ENCODE measurements at regions not wholly inside any gene's neighbourhood (a gene's known extent, or its start where the extent isn't known, plus 50 kb on each side); places are given as distances from the start of the nearest gene placed in this dataset.

GRCh38 chr6:132244744-132245143 is 156.5 kb downstream of the MOXD1 start:
- Histone ChIP-seq H3K27ac (no peak overlapping the region), H3K4me3 (no peak overlapping the region)

GRCh38 chr6:132236744-132237143 is 164.5 kb downstream of the MOXD1 start:
- no peak overlapping the region for H3K27ac ChIP-seq
- H3K4me3 ChIP-seq: no peak overlapping the region

- H3K4me3 ChIP-seq: no peak overlapping the region
- H3K27ac ChIP-seq: no peak overlapping the region
These were observed 165.0 kb downstream of the MOXD1 start for GRCh38 chr6:132236281-132236680.

GRCh38 chr6:132235596-132236280 is 165.5 kb downstream of the MOXD1 start:
- no peak overlapping the region for H3K27ac ChIP-seq

GRCh38 chr6:132234356-132234755 is 166.9 kb downstream of the MOXD1 start:
- no peak overlapping the region for H3K27ac ChIP-seq
- no peak overlapping the region for H3K4me3 ChIP-seq

More at GRCh38 chr6:132235596-132236280, 165.5 kb downstream of the MOXD1 start:
- no peak overlapping the region for H3K4me3 ChIP-seq

- H3K27ac ChIP-seq: no peak overlapping the region
- no peak overlapping the region for H3K4me3 ChIP-seq
These were observed 170.0 kb downstream of the MOXD1 start for GRCh38 chr6:132231121-132231884.

GRCh38 chr6:132228894-132229293 is 172.4 kb downstream of the MOXD1 start:
- Histone ChIP-seq H3K27ac (no peak overlapping the region), H3K4me3 (no peak overlapping the region)

- Histone ChIP-seq H3K4me3 (no peak overlapping the region), H3K27ac (no peak overlapping the region)
These were observed 173.4 kb downstream of the MOXD1 start for GRCh38 chr6:132227904-132228303.

GRCh38 chr6:132224943-132225342 is 176.3 kb downstream of the MOXD1 start:
- H3K27ac ChIP-seq: no peak overlapping the region

GRCh38 chr6:132220800-132221199 is 180.5 kb downstream of the MOXD1 start:
- H3K4me3 ChIP-seq: no peak overlapping the region
- H3K27ac ChIP-seq: no peak overlapping the region

More at GRCh38 chr6:132224943-132225342, 176.3 kb downstream of the MOXD1 start:
- no peak overlapping the region for H3K4me3 ChIP-seq

GRCh38 chr6:132219901-132220300 is 181.4 kb downstream of the MOXD1 start:
- Histone ChIP-seq H3K27ac (no peak overlapping the region), H3K4me3 (no peak overlapping the region)

GRCh38 chr6:132218059-132218696 is 183.1 kb downstream of the MOXD1 start:
- H3K27ac ChIP-seq: no peak overlapping the region
- H3K4me3 ChIP-seq: no peak overlapping the region

- Histone ChIP-seq H3K4me3 (no peak overlapping the region), H3K27ac (no peak overlapping the region)
These were observed 185.5 kb downstream of the MOXD1 start for GRCh38 chr6:132215805-132216204.

- H3K27ac ChIP-seq: no peak overlapping the region
- no peak overlapping the region for H3K4me3 ChIP-seq
These were observed 186.6 kb downstream of the MOXD1 start for GRCh38 chr6:132214716-132215115.

- Histone ChIP-seq H3K27ac (no peak overlapping the region), H3K4me3 (no peak overlapping the region)
These were observed 187.5 kb downstream of the MOXD1 start for GRCh38 chr6:132213732-132214131.

- Histone ChIP-seq H3K27ac (no peak overlapping the region), H3K4me3 (no peak overlapping the region)
These were observed 188.1 kb downstream of the MOXD1 start for GRCh38 chr6:132213191-132213590.

GRCh38 chr6:132210886-132211563 is 190.2 kb downstream of the MOXD1 start:
- Histone ChIP-seq H3K27ac (no peak overlapping the region), H3K4me3 (no peak overlapping the region)

GRCh38 chr6:132209351-132209750 is 191.9 kb downstream of the MOXD1 start:
- Histone ChIP-seq H3K27ac (no peak overlapping the region), H3K4me3 (no peak overlapping the region)

- H3K27ac ChIP-seq: no peak overlapping the region
- no peak overlapping the region for H3K4me3 ChIP-seq
These were observed 193.3 kb downstream of the MOXD1 start for GRCh38 chr6:132207991-132208390.

- Histone ChIP-seq H3K4me3 (no peak overlapping the region), H3K27ac (no peak overlapping the region)
These were observed 195.3 kb downstream of the MOXD1 start for GRCh38 chr6:132205946-132206345.

All from skin epidermis (tissue), 12 donors.